Stimulated activated CD4-positive, alpha-beta T cell treated with anti-CD3 and anti-CD28 coated beads, Interleukin-4, amount 100 ng/mL, for 48 hours (primary cell): ENCODE measurements at regions not wholly inside any gene's neighbourhood (a gene's known extent, or its start where the extent isn't known, plus 50 kb on each side); places are given as distances from the start of the nearest gene placed in this dataset.

Experiments
- DNase-seq, 2 donors: peaks; one replicate each; pipeline ENCODE4 v3.0.0-alpha.2; 2020; ENCODE audit warnings: low read depth in 2 of 2

- no peak for DNase-seq
Observed at GRCh38 chr16:85341972-85342695, 229.9 kb upstream of the CIBAR2 start.

GRCh38 chr16:85344502-85345128 is 232.3 kb upstream of the CIBAR2 start:
- no peak for DNase-seq

GRCh38 chr16:85345129-85345639 is 232.9 kb upstream of the CIBAR2 start:
- DNase-seq: no peak

GRCh38 chr16:85346404-85347212 is 234.3 kb upstream of the CIBAR2 start:
- no peak for DNase-seq

- DNase-seq: no peak
Observed at GRCh38 chr16:85347213-85347591, 234.9 kb upstream of the CIBAR2 start.

GRCh38 chr16:85348065-85348840 is 236.0 kb upstream of the CIBAR2 start:
- no peak for DNase-seq

GRCh38 chr16:85348911-85349334 is 236.7 kb upstream of the CIBAR2 start:
- DNase-seq: no peak

GRCh38 chr16:85349365-85350145 is 237.3 kb upstream of the CIBAR2 start:
- no peak for DNase-seq

GRCh38 chr16:85350146-85350728 is 238.0 kb upstream of the CIBAR2 start:
- DNase-seq: no peak

- DNase-seq: no peak
Observed at GRCh38 chr16:85350973-85351372, 238.7 kb upstream of the CIBAR2 start.

- DNase-seq: no peak
Observed at GRCh38 chr16:85353013-85353412, 240.7 kb upstream of the CIBAR2 start.

- DNase-seq: no peak
Observed at GRCh38 chr16:85353839-85354685, 241.8 kb upstream of the CIBAR2 start.

- DNase-seq: no peak
Observed at GRCh38 chr16:85354686-85355514, 242.6 kb upstream of the CIBAR2 start.

GRCh38 chr16:85355515-85355837 is 243.2 kb upstream of the CIBAR2 start:
- no peak for DNase-seq

GRCh38 chr16:85356157-85356556 is 243.9 kb upstream of the CIBAR2 start:
- no peak for DNase-seq

- DNase-seq: no peak
Observed at GRCh38 chr16:85357323-85357722, 245.1 kb upstream of the CIBAR2 start.

- DNase-seq: no peak
Observed at GRCh38 chr16:85357924-85358505, 245.7 kb upstream of the CIBAR2 start.

GRCh38 chr16:85358704-85359146 is 246.5 kb upstream of the CIBAR2 start:
- no peak for DNase-seq
